MM.1S (cell line): ENCODE measurements at regions not wholly inside any gene's neighbourhood (a gene's known extent, or its start where the extent isn't known, plus 50 kb on each side); places are given as distances from the start of the nearest gene placed in this dataset.

Experiments used
- DNase-seq: peaks from one replicate; pipeline ENCODE4 v3.0.0-alpha.2; 2015
- H2AFZ ChIP-seq: fragments of 300-600 bp; sonication (generic); 2 replicates; pipeline ENCODE4 v1.6.0; 2016; ENCODE audit warnings: antibody characterized with exemption, low read length
- H3F3A ChIP-seq: fragments of 300-600 bp; sonication (generic); 2 replicates; pipeline ENCODE4 v1.6.1; 2016; ENCODE audit warnings: mild to moderate bottlenecking, antibody characterized with exemption, low read length, moderate library complexity, mixed read lengths; ENCODE audit not compliant: insufficient read depth
- H3K27ac ChIP-seq: fragments of 300-600 bp; sonication (generic); 2 replicates; pipeline ENCODE4 v1.5.1; 2016; ENCODE audit warnings: mild to moderate bottlenecking, low read length
- H3K27me3 ChIP-seq: fragments of 300-600 bp; sonication (generic); replicated peaks from 2 replicates; pipeline ENCODE4 v1.6.0; 2016; ENCODE audit warnings: low read length; ENCODE audit not compliant: insufficient read depth
- H3K36me3 ChIP-seq: fragments of 300-600 bp; sonication (generic); replicated peaks from 2 replicates; pipeline ENCODE4 v1.6.1; 2016; ENCODE audit warnings: mild to moderate bottlenecking, low read length, mixed read lengths; ENCODE audit not compliant: insufficient read depth
- H3K4me1 ChIP-seq: fragments of 300-600 bp; sonication (generic); 2 replicates; pipeline ENCODE4 v1.6.1; 2016; ENCODE audit warnings: low read length, mixed read lengths
- H3K4me2 ChIP-seq: fragments of 300-600 bp; sonication (generic); 2 replicates; pipeline ENCODE4 v1.6.0; 2016; ENCODE audit warnings: low read depth, low read length
- H3K4me3 ChIP-seq: fragments of 300-600 bp; sonication (generic); 2 replicates; pipeline ENCODE4 v1.5.1; 2016; ENCODE audit warnings: low read length, mixed read lengths
- H3K79me2 ChIP-seq: fragments of 300-600 bp; sonication (generic); 2 replicates; pipeline ENCODE4 v1.6.1; 2016; ENCODE audit warnings: mixed run types, low read length, mixed read lengths
- H3K9ac ChIP-seq: fragments of 300-600 bp; sonication (generic); 2 replicates; pipeline ENCODE4 v1.6.1; 2016; ENCODE audit warnings: low read length, mixed read lengths
- H3K9me2 ChIP-seq: fragments of 300-600 bp; sonication (generic); replicated peaks from 2 replicates; pipeline ENCODE4 v1.6.1; 2016; ENCODE audit warnings: mild to moderate bottlenecking, low read length, mixed read lengths; ENCODE audit not compliant: insufficient read depth
- H3K9me3 ChIP-seq: fragments of 300-600 bp; sonication (generic); replicated peaks from 2 replicates; pipeline ENCODE4 v1.6.1; 2016; ENCODE audit warnings: mild to moderate bottlenecking, low read length, mixed read lengths; ENCODE audit not compliant: insufficient read depth
- H4K20me1 ChIP-seq: fragments of 300-600 bp; sonication (generic); 2 replicates; pipeline ENCODE4 v1.6.1; 2016; ENCODE audit warnings: mild to moderate bottlenecking, low read length, moderate library complexity, mixed read lengths; ENCODE audit not compliant: insufficient read depth
- CTCF ChIP-seq: fragments of 300-600 bp; sonication (generic); IDR thresholded peaks from 2 replicates; pipeline ENCODE4 v1.5.1; 2016; ENCODE audit warnings: antibody characterized with exemption, low read length, mixed read lengths
- EZH2 ChIP-seq: fragments of 300-600 bp; sonication (generic); optimal IDR thresholded peaks from 2 replicates; pipeline ENCODE3; 2017; ENCODE audit warnings: low read depth, mild to moderate bottlenecking, antibody characterized with exemption, low read length, mixed read lengths
- EZH2phosphoT487 ChIP-seq: fragments of 300-600 bp; sonication (generic); IDR thresholded peaks from 2 replicates; pipeline ENCODE4 v1.6.1; 2018; ENCODE audit warnings: antibody characterized with exemption, low read length

DNA sequence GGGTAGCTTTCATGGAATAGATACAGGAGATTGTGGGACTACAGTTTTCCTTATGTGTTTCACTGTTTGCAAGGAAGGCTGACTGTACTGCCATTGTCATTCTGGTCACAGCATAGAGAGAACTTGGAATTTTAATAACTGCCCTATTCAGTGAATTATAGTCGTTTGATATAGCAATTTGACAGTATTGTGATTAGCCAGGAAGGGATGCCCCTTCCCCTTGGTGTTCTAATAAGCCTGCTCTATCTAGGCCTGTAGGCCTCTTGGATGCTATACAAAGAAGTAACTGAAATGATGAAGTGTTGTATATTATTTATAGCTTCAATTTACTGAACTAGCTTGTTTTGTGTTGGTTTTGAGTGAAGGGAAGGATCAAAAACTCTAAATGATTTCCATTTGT, 528.6 kb upstream of the CDH2 start:
- Histone ChIP-seq H3K79me2 (no peaks in the 10 kb centered on the region), H3K27ac (no peak overlapping the region), H3K4me2 (no peak overlapping the region), H3K36me3 (no peaks in the 10 kb centered on the region), H3K9me3 (no peaks in the 10 kb centered on the region), H3K4me1 (no peaks in the 10 kb centered on the region), H3K9me2 (no peaks in the 10 kb centered on the region), H3K4me3 (no peak overlapping the region), H4K20me1 (no peaks in the 10 kb centered on the region), H2AFZ (no peak overlapping the region), H3K9ac (no peak overlapping the region), H3F3A (no peaks in the 10 kb centered on the region), H3K27me3 (no peaks in the 10 kb centered on the region)
- TF ChIP-seq CTCF (no peak), EZH2phosphoT487 (no peak), EZH2 (no peak)
- no peak for DNase-seq

GRCh38 chr18:28692337-28692736, 515.4 kb upstream of the CDH2 start:
- no peak overlapping the region for H3K9ac ChIP-seq
- H4K20me1 ChIP-seq, result no peaks in the 10 kb centered on the region
- no peak overlapping the region for H2AFZ ChIP-seq
- DNase-seq, result no peak
- H3K79me2 ChIP-seq, result no peaks in the 10 kb centered on the region
- no peaks in the 10 kb centered on the region for H3K36me3 ChIP-seq
- H3K27ac ChIP-seq, result no peak overlapping the region
- no peak overlapping the region for H3K4me2 ChIP-seq
- no peak overlapping the region for H3K4me3 ChIP-seq
- no peaks in the 10 kb centered on the region for H3K27me3 ChIP-seq
- no peaks in the 10 kb centered on the region for H3F3A ChIP-seq
- TF ChIP-seq EZH2phosphoT487, result no peak
- TF ChIP-seq EZH2, result no peak
- no peaks in the 10 kb centered on the region for H3K4me1 ChIP-seq
- H3K9me2 ChIP-seq, result no peaks in the 10 kb centered on the region
- no peaks in the 10 kb centered on the region for H3K9me3 ChIP-seq

GRCh38 chr18:28691496-28691840, 514.5 kb upstream of the CDH2 start:
- Histone ChIP-seq H3K36me3 (no peaks in the 10 kb centered on the region), H3K27me3 (no peaks in the 10 kb centered on the region), H3K27ac (no peak overlapping the region), H4K20me1 (no peaks in the 10 kb centered on the region), H3K9me2 (no peaks in the 10 kb centered on the region), H3K4me1 (no peaks in the 10 kb centered on the region), H3F3A (no peaks in the 10 kb centered on the region), H2AFZ (no peak overlapping the region), H3K4me2 (no peak overlapping the region), H3K9ac (no peak overlapping the region), H3K9me3 (no peaks in the 10 kb centered on the region), H3K79me2 (no peaks in the 10 kb centered on the region), H3K4me3 (no peak overlapping the region)
- TF ChIP-seq EZH2, result no peak
- TF ChIP-seq EZH2phosphoT487, result no peak
- no peak for TF ChIP-seq CTCF
- DNase-seq, result no peak

- H3K27me3 ChIP-seq, result no peaks in the 10 kb centered on the region
- H2AFZ ChIP-seq, result no peak overlapping the region
- H3K9ac ChIP-seq, result no peak overlapping the region
- no peaks in the 10 kb centered on the region for H4K20me1 ChIP-seq
- H3K4me3 ChIP-seq, result no peak overlapping the region
- H3K9me2 ChIP-seq, result no peaks in the 10 kb centered on the region
- no peaks in the 10 kb centered on the region for H3K36me3 ChIP-seq
- H3F3A ChIP-seq, result no peaks in the 10 kb centered on the region
- no peaks in the 10 kb centered on the region for H3K79me2 ChIP-seq
- TF ChIP-seq EZH2phosphoT487 (no peak), EZH2 (no peak), CTCF (no peak)
- H3K27ac ChIP-seq, result no peak overlapping the region
- no peaks in the 10 kb centered on the region for H3K9me3 ChIP-seq
- DNase-seq, result no peak
- no peak overlapping the region for H3K4me2 ChIP-seq
- H3K4me1 ChIP-seq, result no peaks in the 10 kb centered on the region
Measured at GRCh38 chr18:28690836-28691495, 514.0 kb upstream of the CDH2 start.
